ENCODE measurements at regions not wholly inside any gene's neighbourhood (a gene's known extent, or its start where the extent isn't known, plus 50 kb on each side); places are given as distances from the start of the nearest gene placed in this dataset.

- H3K36me3 ChIP-seq: no peaks in the 10 kb centered on the region
- 65% methylated on average over 3 of the region's 3 CpGs for WGBS
- no peak overlapping the region for H3K4me3 ChIP-seq
- intact Hi-C loops (cut with DNase I): no loop called here
- H3K9me3 ChIP-seq: no peaks in the 10 kb centered on the region
- H3K27me3 ChIP-seq: no peaks in the 10 kb centered on the region
- DNase-seq (ENCODE audit: extremely low spot score): no peak
- TF ChIP-seq POLR2AphosphoS5 (IDR thresholded peaks at IDR 0.05): no peak
- no peaks in the 10 kb centered on the region for H3K4me1 ChIP-seq
- H3K27ac ChIP-seq (replicated peaks in 1 of 4): no peak overlapping the region
Measured at GRCh38 chr3:163547014-163547685, 1531.1 kb downstream of the SI start.

- Histone ChIP-seq H3K36me3 (no peaks in the 10 kb centered on the region), H3K4me3 (no peak overlapping the region), H3K27me3 (no peaks in the 10 kb centered on the region), H3K4me1 (no peaks in the 10 kb centered on the region), H3K27ac (replicated peaks in 1 of 4) (no peak overlapping the region), H3K9me3 (no peaks in the 10 kb centered on the region)
- TF ChIP-seq CTCF (IDR thresholded peaks at IDR 0.05): no peak
- TF ChIP-seq EP300 (IDR thresholded peaks at IDR 0.05): no peak
- no peak for TF ChIP-seq POLR2A (IDR thresholded peaks at IDR 0.05; ENCODE audit: low read depth)
- no peak for TF ChIP-seq POLR2AphosphoS5 (IDR thresholded peaks at IDR 0.05)
- no peak for DNase-seq (ENCODE audit: extremely low spot score)
- intact Hi-C loops (cut with DNase I): no loop called here
- WGBS: 58% methylated on average over 2 of the region's 2 CpGs
Measured at GRCh38 chr3:163543662-163544061, 1534.6 kb downstream of the SI start.

GRCh38 chr3:163541629-163542028, 1536.7 kb downstream of the SI start:
- no peak for TF ChIP-seq POLR2A (IDR thresholded peaks at IDR 0.05; ENCODE audit: low read depth)
- Histone ChIP-seq H3K36me3 (no peaks in the 10 kb centered on the region), H3K9me3 (no peaks in the 10 kb centered on the region), H3K4me3 (no peak overlapping the region), H3K27me3 (no peaks in the 10 kb centered on the region), H3K27ac (replicated peaks in 1 of 4) (no peak overlapping the region), H3K4me1 (no peaks in the 10 kb centered on the region)
- no peak for DNase-seq (ENCODE audit: extremely low spot score)
- 87% methylated on average over 1 of the region's 1 CpG for WGBS
- intact Hi-C loops (cut with DNase I): no loop called here

GRCh38 chr3:163538387-163538786, 1539.9 kb downstream of the SI start:
- Histone ChIP-seq H3K36me3 (no peaks in the 10 kb centered on the region), H3K9me3 (no peaks in the 10 kb centered on the region), H3K4me1 (no peaks in the 10 kb centered on the region), H3K4me3 (no peak overlapping the region), H3K27ac (replicated peaks in 1 of 4) (no peak overlapping the region), H3K27me3 (no peaks in the 10 kb centered on the region)
- intact Hi-C loops (cut with DNase I): no loop called here
- DNase-seq (ENCODE audit: extremely low spot score): no peak
- no peak for TF ChIP-seq CTCF (IDR thresholded peaks at IDR 0.05)
- TF ChIP-seq EP300 (IDR thresholded peaks at IDR 0.05): no peak
- no peak for TF ChIP-seq POLR2A (IDR thresholded peaks at IDR 0.05; ENCODE audit: low read depth)
- no peak for TF ChIP-seq POLR2AphosphoS5 (IDR thresholded peaks at IDR 0.05)
- 94% methylated on average over 4 of the region's 4 CpGs for WGBS

- 83% methylated on average over 1 of the region's 1 CpG for WGBS
- no peaks in the 10 kb centered on the region for H3K9me3 ChIP-seq
- no peak for DNase-seq (ENCODE audit: extremely low spot score)
- H3K4me3 ChIP-seq: no peak overlapping the region
- intact Hi-C loops (cut with DNase I): no loop called here
- no peaks in the 10 kb centered on the region for H3K4me1 ChIP-seq
- H3K27me3 ChIP-seq: no peaks in the 10 kb centered on the region
- no peaks in the 10 kb centered on the region for H3K36me3 ChIP-seq
- no peak overlapping the region for H3K27ac ChIP-seq (replicated peaks in 1 of 4)
- TF ChIP-seq POLR2AphosphoS5 (IDR thresholded peaks at IDR 0.05) (no peak), POLR2A (IDR thresholded peaks at IDR 0.05; ENCODE audit: low read depth) (no peak), CTCF (IDR thresholded peaks at IDR 0.05) (no peak), EP300 (IDR thresholded peaks at IDR 0.05) (no peak)
Measured at GRCh38 chr3:163533381-163533780, 1544.9 kb downstream of the SI start.

GRCh38 chr3:163523375-163523774, 1554.9 kb downstream of the SI start:
- TF ChIP-seq CTCF (IDR thresholded peaks at IDR 0.05) (no peak), EP300 (IDR thresholded peaks at IDR 0.05) (no peak), POLR2AphosphoS5 (IDR thresholded peaks at IDR 0.05) (no peak), POLR2A (IDR thresholded peaks at IDR 0.05; ENCODE audit: low read depth) (no peak)
- Histone ChIP-seq H3K4me1 (no peaks in the 10 kb centered on the region), H3K27ac (replicated peaks in 1 of 4) (no peak overlapping the region), H3K27me3 (no peaks in the 10 kb centered on the region), H3K36me3 (no peaks in the 10 kb centered on the region), H3K9me3 (no peaks in the 10 kb centered on the region), H3K4me3 (no peak overlapping the region)
- 68% methylated on average over 1 of the region's 1 CpG for WGBS
- no peak for DNase-seq (ENCODE audit: extremely low spot score)
- intact Hi-C loops (cut with DNase I): no loop called here
